Activated T-cell treated with anti-CD3 and anti-CD28 coated beads, Interleukin-2, amount 50 U/mL, for 24 hours (primary cell): ENCODE measurements at regions not wholly inside any gene's neighbourhood (a gene's known extent, or its start where the extent isn't known, plus 50 kb on each side); places are given as distances from the start of the nearest gene placed in this dataset.

Source experiments
- DNase-seq: peaks from one replicate; pipeline ENCODE4 v3.0.0-alpha.2; 2020
- H3K27ac Mint-ChIP-seq: 2 replicates; pipeline ENCODE4 v1.8.0; 2020; ENCODE audit warnings: mild to moderate bottlenecking, mixed read lengths
- H3K27me3 Mint-ChIP-seq: 2 replicates; pipeline ENCODE4 v1.8.0; 2020; ENCODE audit warnings: mixed read lengths
- H3K36me3 Mint-ChIP-seq: 2 replicates; pipeline ENCODE4 v1.8.0; 2020; ENCODE audit warnings: low read depth, mixed read lengths
- H3K4me1 Mint-ChIP-seq: 2 replicates; pipeline ENCODE4 v1.8.0; 2020; ENCODE audit warnings: low read depth, mixed read lengths
- H3K4me3 Mint-ChIP-seq: 2 replicates; pipeline ENCODE4 v1.8.0; 2020; ENCODE audit warnings: mild to moderate bottlenecking, moderate library complexity, mixed read lengths
- H3K9me3 Mint-ChIP-seq: 2 replicates; pipeline ENCODE4 v1.8.0; 2020; ENCODE audit warnings: mixed read lengths

DNA sequence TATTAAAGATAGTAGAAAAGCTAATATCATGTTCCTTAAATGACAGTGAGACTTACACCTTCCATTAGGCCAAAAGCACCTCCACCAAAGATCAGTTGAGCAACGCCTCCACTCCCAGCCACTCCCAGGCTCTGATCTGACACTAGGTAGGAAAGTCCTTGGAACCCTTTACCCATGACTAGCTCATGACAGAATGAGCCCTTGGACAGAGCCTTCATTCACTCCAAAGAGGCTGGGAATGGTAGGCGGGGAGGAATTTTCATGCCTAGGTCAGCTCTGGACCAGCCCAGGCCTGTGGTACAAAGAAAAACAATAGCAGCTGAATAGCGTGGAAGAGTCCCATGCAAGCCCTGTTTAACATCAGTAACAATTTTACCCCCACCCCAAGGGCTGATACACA lies 493.7 kb downstream of the NR2F1-AS1 start:
- Mint-ChIP-seq H3K4me1 (no peaks in the 10 kb centered on the region), H3K27ac (no peak overlapping the region), H3K9me3 (no peaks in the 10 kb centered on the region), H3K27me3 (no peaks in the 10 kb centered on the region), H3K4me3 (no peak overlapping the region), H3K36me3 (no peaks in the 10 kb centered on the region)
- DNase-seq, result no peak

DNA sequence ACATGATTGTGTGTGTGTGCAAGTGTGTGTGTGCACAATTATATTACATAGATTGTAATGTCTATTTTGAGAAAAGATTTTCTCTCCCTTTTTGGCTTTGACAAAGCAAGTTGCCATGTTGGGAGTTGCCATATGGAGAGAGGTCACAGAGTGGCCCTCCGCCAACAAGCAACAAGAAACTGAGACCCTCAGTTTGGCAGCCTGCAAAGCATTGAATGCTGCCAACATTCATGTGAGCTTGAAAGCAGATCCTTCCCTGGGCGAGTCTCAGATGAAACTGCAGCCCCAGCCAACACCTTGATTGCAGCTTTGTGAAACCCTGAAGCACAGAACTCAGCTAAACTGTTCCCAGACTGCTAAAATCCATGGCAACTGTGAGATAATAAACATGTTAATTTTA lies 498.0 kb downstream of the NR2F1-AS1 start:
- H3K9me3 Mint-ChIP-seq, result no peaks in the 10 kb centered on the region

GRCh38 chr5:93079046-93079445 lies 502.0 kb downstream of the NR2F1-AS1 start:
- H3K9me3 Mint-ChIP-seq, result no peaks in the 10 kb centered on the region

More for the DNA sequence above, 498.0 kb downstream of the NR2F1-AS1 start:
- Mint-ChIP-seq H3K36me3 (no peaks in the 10 kb centered on the region), H3K27me3 (no peaks in the 10 kb centered on the region), H3K27ac (no peak overlapping the region), H3K4me3 (no peak overlapping the region), H3K4me1 (peaks cover 3% of the 10 kb centered on the region)
- DNase-seq, result no peak

DNA sequence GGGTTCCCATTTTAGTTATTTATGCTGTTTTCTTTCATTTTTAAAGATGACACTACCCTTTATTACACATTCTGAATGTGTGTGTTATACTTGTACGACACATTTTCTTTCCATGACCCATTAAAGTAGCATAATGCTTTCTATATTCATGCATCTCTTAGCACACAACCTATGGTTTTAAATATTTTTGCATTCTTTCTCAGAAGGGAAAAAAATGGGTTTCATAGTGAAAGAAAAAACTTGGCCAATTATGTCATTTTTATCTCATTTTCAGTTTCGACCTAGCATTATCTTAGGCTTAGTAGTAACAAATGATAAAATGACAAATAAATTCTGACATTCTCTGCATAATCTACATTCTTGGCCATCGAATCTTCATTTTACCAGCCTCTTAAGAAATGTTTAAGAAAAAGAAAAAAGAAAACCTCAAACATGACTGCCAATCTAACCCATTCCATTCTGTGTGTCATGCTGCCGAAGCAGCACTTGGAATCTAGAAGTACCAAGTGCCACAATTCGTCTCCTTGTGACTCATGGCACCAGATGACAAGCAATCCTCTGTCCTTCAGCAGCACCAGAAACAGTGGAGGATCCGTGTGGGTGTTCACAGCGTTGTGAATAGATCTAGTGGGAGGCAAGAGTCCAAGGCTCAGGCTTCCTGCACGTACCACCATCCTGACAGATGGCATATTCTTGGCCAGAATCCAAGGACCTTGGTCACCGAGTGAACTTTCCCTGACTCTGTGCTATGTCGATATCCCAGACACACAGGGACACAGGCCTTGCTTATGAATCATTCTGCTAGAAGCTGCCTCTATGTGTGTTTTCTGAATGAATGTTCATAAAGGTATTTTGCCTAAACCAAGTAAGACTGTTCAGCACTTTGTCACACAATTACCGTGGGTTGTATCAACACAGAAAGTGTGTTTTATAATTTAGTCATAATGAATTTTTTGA lies 502.7 kb downstream of the NR2F1-AS1 start:
- Mint-ChIP-seq H3K36me3 (no peaks in the 10 kb centered on the region), H3K27ac (peak overlapping the region; percentile 23), H3K27me3 (no peaks in the 10 kb centered on the region), H3K4me1 (peaks cover 3% of the 10 kb centered on the region), H3K4me3 (no peak overlapping the region), H3K9me3 (no peaks in the 10 kb centered on the region)
- DNase-seq, result no peak

More at GRCh38 chr5:93079046-93079445, 502.0 kb downstream of the NR2F1-AS1 start:
- no peak for DNase-seq
- no peak overlapping the region for H3K4me3 Mint-ChIP-seq
- H3K27ac Mint-ChIP-seq, result no peak overlapping the region
- no peaks in the 10 kb centered on the region for H3K36me3 Mint-ChIP-seq
- H3K27me3 Mint-ChIP-seq, result no peaks in the 10 kb centered on the region
- peaks cover 3% of the 10 kb centered on the region for H3K4me1 Mint-ChIP-seq

- Mint-ChIP-seq H3K4me1 (peaks cover 3% of the 10 kb centered on the region), H3K27me3 (no peaks in the 10 kb centered on the region), H3K36me3 (no peaks in the 10 kb centered on the region), H3K9me3 (peaks cover 3% of the 10 kb centered on the region), H3K4me3 (no peak overlapping the region), H3K27ac (no peak overlapping the region)
- no peak for DNase-seq
Measured at GRCh38 chr5:93076566-93076965, 504.5 kb downstream of the NR2F1-AS1 start.

DNA sequence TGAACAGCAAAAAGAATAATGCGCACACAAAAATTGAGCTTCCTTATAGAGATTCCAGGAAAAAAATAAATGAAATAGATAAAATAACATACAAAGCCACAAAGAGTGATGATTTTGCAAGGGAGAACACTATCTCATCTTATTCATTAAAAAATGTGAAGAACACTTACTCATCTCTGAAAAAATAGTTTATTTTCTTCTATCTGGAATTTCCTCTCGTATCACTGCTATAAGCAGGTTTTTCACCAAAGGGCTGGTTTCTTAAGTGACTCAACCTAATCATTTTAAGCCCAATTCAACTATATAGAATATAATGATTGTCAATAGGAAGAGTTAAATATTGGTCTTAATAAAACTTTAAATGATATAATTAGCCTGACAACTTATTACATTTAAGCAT lies 504.9 kb downstream of the NR2F1-AS1 start:
- H3K36me3 Mint-ChIP-seq, result no peaks in the 10 kb centered on the region
- no peaks in the 10 kb centered on the region for H3K27me3 Mint-ChIP-seq
- H3K9me3 Mint-ChIP-seq, result peaks cover 3% of the 10 kb centered on the region
- H3K27ac Mint-ChIP-seq, result no peak overlapping the region
- H3K4me1 Mint-ChIP-seq, result peaks cover 3% of the 10 kb centered on the region
- H3K4me3 Mint-ChIP-seq, result no peak overlapping the region
- DNase-seq, result no peak

- Mint-ChIP-seq H3K9me3 (peaks cover 3% of the 10 kb centered on the region), H3K4me1 (peaks cover 3% of the 10 kb centered on the region), H3K27ac (no peak overlapping the region), H3K27me3 (no peaks in the 10 kb centered on the region), H3K4me3 (no peak overlapping the region), H3K36me3 (no peaks in the 10 kb centered on the region)
- no peak for DNase-seq
Measured at GRCh38 chr5:93073547-93073946, 507.5 kb downstream of the NR2F1-AS1 start.

DNA sequence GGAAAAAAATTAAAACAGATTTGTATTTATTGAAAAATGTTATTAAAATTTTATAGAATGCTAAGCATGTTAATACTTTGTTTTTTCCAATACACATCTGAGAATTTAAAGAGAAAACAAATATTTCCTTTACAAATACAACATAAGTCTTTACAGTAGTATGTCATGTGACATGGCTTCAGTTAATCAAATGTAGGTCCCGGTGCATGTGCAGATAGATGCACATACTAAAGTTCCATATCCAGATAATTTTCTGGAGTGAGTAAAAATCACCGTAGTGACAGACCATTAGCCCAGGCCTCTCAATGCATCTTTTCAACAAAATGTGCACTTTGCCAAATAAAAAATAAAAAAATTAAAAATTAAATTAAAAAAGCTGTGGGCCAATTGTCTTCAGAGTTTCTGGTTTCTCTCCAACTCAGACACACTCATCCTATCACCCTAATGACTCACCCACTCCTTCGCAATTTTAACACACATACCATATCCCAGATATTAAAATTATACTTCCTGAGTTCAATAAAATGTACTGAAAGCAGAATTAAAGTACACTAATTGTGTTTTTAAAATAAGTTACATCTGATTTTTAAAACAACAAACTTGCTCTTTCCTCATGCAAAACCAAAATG lies 508.1 kb downstream of the NR2F1-AS1 start:
- no peaks in the 10 kb centered on the region for H3K4me1 Mint-ChIP-seq
- H3K27ac Mint-ChIP-seq, result no peak overlapping the region
- H3K27me3 Mint-ChIP-seq, result no peaks in the 10 kb centered on the region
- DNase-seq, result no peak
- H3K36me3 Mint-ChIP-seq, result no peaks in the 10 kb centered on the region
- H3K9me3 Mint-ChIP-seq, result peaks cover 3% of the 10 kb centered on the region
- H3K4me3 Mint-ChIP-seq, result no peak overlapping the region

DNA sequence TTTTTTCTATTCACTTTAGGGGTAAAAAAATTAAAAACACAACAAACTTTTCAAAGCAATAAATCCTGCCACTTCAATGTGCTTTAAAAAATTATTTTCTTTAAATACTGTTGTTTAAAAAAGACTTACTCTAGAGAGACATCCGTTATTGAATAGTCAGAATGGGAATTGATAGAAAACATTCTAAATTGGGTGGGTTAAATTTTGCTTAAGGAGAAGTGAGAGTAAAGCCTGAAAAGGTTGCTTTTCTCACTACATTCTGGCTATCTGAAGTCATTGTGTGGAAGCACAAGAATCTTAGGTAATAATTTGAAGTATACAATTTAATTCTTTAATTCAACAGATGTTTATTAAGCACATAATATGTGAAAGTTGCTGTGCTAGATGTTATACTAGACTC lies 509.3 kb downstream of the NR2F1-AS1 start:
- DNase-seq, result no peak
- Mint-ChIP-seq H3K4me1 (no peaks in the 10 kb centered on the region), H3K4me3 (no peak overlapping the region), H3K27me3 (no peaks in the 10 kb centered on the region), H3K27ac (no peak overlapping the region), H3K9me3 (peaks cover 3% of the 10 kb centered on the region), H3K36me3 (no peaks in the 10 kb centered on the region)

- Mint-ChIP-seq H3K4me3 (no peak overlapping the region), H3K4me1 (no peaks in the 10 kb centered on the region), H3K27ac (no peak overlapping the region), H3K9me3 (peaks cover 3% of the 10 kb centered on the region), H3K36me3 (no peaks in the 10 kb centered on the region), H3K27me3 (no peaks in the 10 kb centered on the region)
- no peak for DNase-seq
Measured at GRCh38 chr5:93070938-93071337, 510.1 kb downstream of the NR2F1-AS1 start.

DNA sequence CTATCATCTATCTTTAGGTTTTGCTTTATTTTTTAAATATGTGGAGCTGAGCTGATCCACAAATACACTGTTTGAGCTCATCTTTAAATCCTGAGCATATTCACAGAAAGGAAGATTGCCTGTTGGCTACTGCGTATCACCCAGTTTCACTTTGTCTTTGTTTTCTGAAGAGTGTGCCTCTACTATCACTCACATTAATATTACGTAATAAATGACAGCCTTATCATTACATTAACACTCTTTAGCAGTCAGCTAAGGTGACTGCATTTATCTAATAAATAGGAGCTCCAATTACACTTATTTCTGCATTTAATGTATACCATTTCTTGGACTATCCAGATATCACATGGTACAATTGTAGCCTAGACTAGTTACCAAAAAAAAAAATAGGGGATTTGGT lies 511.7 kb downstream of the NR2F1-AS1 start:
- Mint-ChIP-seq H3K27ac (no peak overlapping the region), H3K36me3 (no peaks in the 10 kb centered on the region), H3K4me1 (no peaks in the 10 kb centered on the region), H3K9me3 (peaks cover 3% of the 10 kb centered on the region), H3K27me3 (no peaks in the 10 kb centered on the region), H3K4me3 (no peak overlapping the region)
- DNase-seq, result no peak

GRCh38 chr5:93062548-93062947 lies 518.5 kb downstream of the NR2F1-AS1 start:
- no peaks in the 10 kb centered on the region for H3K4me1 Mint-ChIP-seq
- H3K9me3 Mint-ChIP-seq, result no peaks in the 10 kb centered on the region
- no peak overlapping the region for H3K27ac Mint-ChIP-seq
- no peaks in the 10 kb centered on the region for H3K27me3 Mint-ChIP-seq
- no peak overlapping the region for H3K4me3 Mint-ChIP-seq
- DNase-seq, result no peak
- H3K36me3 Mint-ChIP-seq, result no peaks in the 10 kb centered on the region

GRCh38 chr5:93058309-93058708 lies 522.7 kb downstream of the NR2F1-AS1 start:
- H3K27me3 Mint-ChIP-seq, result no peaks in the 10 kb centered on the region
- no peak for DNase-seq
- H3K9me3 Mint-ChIP-seq, result no peaks in the 10 kb centered on the region
- H3K27ac Mint-ChIP-seq, result no peak overlapping the region
- no peaks in the 10 kb centered on the region for H3K4me1 Mint-ChIP-seq
- H3K36me3 Mint-ChIP-seq, result no peaks in the 10 kb centered on the region
- H3K4me3 Mint-ChIP-seq, result no peak overlapping the region

GRCh38 chr5:93057311-93057710 lies 523.7 kb downstream of the NR2F1-AS1 start:
- DNase-seq, result no peak
- Mint-ChIP-seq H3K27ac (no peak overlapping the region), H3K4me3 (no peak overlapping the region), H3K4me1 (no peaks in the 10 kb centered on the region), H3K36me3 (no peaks in the 10 kb centered on the region), H3K9me3 (no peaks in the 10 kb centered on the region), H3K27me3 (no peaks in the 10 kb centered on the region)

DNA sequence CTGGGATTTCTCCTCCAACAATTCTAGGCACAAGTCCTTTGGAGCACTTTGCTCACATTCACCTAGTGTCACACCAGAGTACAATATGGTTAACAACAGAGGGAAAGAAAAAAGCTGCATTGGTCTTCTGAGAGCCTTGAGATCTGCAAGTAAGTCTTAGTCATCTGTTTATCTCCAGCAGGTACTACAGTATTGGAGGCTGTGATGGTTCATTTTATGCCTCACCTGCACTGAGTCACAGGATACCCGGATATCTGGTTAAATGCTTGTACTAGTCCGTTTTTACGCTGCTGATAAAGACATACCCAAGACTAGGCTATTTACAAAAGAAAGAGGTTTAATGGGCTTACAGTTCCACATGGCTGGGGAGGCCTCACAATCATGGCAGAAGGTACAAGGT lies 525.0 kb downstream of the NR2F1-AS1 start:
- no peaks in the 10 kb centered on the region for H3K27me3 Mint-ChIP-seq
- DNase-seq, result no peak
- H3K4me3 Mint-ChIP-seq, result no peak overlapping the region
- no peak overlapping the region for H3K27ac Mint-ChIP-seq
- H3K36me3 Mint-ChIP-seq, result no peaks in the 10 kb centered on the region
- no peaks in the 10 kb centered on the region for H3K4me1 Mint-ChIP-seq
- no peaks in the 10 kb centered on the region for H3K9me3 Mint-ChIP-seq
